Midbrain (tissue), 1 donor: ENCODE measurements at regions not wholly inside any gene's neighbourhood (a gene's known extent, or its start where the extent isn't known, plus 50 kb on each side); places are given as distances from the start of the nearest gene placed in this dataset.

Experiments used
- DNase-seq: peaks from one replicate; lab custom pipeline; 2025; lab: John Stamatoyannopoulos, UW

DNA sequence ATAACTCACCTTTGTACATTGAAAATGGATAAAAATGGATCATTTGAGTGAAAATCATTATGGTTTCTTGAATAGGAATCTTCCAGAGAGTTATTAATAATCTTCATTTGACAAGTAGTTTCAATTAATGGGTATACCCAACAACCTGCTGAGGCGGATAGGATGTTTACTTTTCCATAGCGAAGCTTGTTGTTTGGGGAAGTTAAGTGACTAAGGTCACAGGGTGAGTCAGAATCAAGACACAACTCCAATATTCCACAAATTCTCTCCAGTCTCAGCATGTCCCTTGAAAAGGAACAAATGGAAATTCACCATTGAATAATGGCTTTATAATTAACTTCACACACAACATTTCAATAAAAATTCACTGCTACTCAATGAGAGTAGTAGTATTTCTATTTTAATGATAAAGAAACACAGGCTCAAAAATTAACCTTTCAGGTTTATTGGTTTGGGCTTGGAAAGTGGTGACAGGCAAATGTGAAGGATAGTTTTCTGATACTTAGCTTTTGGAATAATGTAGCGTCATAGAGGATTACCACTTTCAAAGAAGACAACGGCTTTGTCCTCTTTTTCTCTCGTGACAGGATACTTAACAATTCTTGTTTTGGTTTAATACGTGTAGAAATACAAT lies 211.3 kb downstream of the GPD2 start:
- DNase-seq = no peak

DNA sequence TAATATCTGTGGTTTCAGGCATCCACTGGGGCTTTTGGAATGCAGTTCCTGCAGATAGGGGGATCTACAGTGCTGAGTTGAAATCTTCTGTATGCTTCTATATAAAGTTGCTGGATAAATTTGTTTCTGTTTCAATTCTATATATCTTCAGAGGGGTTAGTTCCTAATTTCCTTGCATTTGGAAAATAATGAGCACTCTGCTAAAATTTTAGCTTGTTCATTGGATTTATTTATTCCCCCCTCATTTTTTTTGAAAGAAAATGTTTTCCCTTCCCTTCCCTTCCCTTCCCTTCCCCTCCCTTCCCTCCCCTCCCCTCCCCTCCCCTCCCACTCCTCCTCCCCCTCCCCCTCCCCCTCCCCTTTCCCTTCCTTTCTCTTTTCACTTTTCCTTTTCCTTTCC lies 212.3 kb downstream of the GPD2 start:
- DNase-seq = no peak

DNA sequence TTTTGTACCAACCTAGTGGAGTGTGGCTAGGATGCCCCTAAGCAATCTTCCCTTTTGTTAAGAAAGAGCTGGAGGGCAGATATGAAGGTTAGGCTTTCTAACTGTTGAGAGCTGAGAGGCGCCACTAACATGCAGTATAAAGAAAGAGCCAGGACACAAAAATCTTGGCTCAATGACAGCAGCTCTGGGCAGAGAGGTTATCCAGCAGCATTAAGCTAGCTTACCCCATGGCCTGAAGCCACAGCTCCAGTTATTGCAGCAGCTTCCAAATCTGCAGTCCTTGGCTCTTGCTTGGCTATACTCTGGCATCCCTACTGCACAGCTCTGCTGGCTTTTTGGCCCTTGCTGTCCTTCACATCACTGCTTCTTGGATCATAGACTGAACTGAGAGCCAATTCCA lies 213.4 kb downstream of the GPD2 start:
- DNase-seq = no peak

DNA sequence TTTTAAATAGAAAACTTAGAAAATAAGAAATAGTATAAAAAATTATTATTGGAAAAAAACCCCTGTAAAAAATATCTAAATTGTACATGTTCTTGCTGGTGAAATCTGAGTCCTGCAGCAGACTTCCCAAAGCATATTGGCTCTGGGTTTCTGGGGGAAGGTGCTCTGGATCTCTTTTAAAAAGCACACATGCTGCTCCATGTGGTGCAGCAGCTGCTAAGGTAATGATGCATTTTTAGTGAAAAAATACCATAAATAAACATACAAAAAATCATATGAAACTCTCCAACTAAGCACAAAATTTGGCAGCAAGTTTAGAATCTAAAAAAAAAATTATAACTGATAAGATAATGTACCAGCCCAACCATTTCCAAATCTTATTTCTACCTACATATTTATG lies 216.5 kb downstream of the GPD2 start:
- no peak for DNase-seq

DNA sequence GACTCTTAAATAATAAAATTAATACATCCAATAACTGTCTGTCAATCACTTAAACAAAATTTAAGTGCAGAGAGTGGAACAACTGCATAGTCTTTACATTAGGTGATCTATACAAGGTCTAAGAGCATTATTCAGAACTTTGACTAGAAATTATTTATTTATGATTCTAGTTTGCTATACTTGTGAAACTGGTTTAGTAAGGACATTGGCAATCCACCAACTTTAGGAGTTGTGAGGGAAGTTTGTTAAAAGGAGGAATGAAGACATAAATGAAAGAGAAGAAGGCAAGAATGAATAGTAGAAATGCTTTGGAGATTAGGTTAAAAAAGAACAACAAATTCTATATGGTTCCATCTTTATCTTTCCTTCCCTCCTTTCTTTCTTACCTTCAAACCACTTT lies 217.5 kb downstream of the GPD2 start:
- no peak for DNase-seq

DNA sequence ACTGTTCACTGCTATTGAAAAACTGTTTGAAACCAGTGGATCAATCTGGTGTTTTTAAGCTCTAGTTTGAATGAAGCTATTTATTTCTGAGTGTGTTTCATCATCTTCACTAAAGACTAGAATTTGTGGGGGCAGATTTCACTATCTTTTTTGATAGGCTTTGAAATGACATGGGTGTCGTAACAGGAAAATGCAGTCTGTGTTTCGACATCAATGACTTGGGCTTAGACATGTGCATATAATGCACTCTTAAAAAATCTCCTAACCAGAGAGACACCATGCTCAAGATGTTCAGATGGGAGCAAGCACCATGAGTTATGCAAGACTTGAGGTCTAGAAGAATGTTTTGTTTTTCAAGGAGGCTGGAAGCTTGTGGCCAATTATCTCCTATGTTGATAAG lies 221.6 kb downstream of the GPD2 start:
- DNase-seq = no peak

DNA sequence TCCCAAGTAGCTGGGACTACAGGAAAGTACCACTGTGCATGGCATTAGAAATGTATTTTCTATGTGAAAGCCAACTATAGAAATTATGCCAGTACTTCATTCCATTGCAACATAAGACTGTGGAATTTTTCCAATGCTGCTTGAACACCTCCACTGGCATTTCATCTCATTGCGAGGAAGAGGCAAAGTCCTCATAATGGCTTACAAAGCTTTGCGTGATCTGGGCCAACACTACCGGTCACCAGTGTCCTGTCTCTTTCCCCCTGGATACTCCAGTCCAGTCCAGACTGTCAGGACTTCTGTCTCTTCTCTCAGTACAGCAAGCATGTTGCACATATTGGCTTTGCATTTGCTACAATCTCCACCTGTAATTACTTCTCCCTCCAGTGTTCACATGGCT lies 223.5 kb downstream of the GPD2 start:
- DNase-seq = no peak

DNA sequence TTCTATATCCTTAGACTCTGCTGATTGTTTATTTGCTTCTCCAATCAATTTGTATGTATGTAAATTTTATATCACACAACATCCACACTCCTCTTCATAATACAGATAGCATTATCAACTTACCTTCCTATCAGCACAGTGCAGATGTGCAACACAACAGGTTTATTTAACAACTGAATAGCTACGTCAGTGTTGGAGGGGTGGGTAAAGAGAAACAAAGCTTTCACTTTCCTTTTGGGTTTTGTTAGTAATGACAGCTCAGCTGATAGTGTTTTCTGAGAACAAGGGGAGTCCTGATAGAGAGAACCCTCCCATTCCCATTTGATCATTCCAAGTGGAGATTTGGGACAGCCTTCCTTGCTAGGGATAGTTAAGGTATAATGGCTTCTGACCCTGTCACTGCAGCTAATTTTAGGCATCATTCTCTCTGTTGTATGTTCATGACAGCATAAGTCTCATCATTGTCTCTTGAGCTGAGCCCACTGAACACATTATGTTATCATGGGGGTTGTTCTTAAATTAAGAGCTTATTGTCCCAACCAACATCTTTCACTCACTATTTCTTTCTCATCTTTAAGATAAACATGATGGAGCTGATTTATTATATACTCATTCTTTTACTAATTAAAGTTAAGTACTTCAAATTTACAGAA lies 227.7 kb downstream of the GPD2 start:
- DNase-seq = no peak

DNA sequence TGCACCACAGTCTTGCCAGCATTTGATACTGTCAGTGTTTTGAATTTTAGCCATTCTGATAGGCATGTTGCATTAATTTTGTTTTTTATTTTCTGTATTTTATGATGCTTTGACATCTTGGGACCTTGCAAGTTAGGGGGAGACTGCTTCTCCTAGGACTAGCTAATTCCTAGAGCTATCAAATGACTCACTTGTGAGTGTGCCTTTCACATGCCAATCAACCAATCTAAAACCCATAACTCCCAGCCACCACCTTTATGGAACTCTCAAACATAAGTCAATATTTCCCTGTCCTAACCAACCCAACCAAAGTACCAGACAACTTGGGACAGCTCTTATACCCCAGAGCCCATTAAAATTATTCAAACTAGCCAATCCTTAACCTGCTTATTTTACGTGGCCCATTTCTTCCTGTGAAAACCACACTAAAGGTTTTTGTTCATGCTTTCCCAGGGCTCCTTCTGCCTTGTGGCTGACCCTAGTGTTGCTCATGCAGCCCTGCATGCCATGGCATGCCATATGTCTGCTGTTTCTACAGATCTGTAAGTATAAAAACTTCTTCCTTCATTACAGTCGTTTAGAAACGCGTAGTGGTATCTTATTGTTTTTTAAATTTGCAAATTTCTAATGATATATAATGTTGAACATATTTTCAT lies 230.1 kb downstream of the GPD2 start:
- no peak for DNase-seq

DNA sequence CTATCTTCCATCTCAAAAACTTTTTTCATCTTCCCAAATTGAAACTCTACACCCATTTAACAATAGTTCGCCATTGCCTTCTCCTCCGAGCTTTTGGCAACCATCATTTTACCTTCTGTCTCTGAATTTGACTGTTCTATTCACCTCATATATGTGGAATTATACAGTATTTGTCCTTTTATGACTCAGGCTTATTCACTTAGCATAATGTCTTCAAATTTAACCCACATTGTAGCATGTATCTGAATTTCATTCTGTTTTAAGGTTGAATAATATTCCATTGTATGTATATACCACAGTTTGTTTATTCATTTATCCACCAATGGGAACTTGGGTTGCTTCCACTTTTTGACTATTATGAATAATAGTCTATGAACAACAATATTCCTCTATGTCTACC lies 233.9 kb downstream of the GPD2 start:
- DNase-seq = no peak

DNA sequence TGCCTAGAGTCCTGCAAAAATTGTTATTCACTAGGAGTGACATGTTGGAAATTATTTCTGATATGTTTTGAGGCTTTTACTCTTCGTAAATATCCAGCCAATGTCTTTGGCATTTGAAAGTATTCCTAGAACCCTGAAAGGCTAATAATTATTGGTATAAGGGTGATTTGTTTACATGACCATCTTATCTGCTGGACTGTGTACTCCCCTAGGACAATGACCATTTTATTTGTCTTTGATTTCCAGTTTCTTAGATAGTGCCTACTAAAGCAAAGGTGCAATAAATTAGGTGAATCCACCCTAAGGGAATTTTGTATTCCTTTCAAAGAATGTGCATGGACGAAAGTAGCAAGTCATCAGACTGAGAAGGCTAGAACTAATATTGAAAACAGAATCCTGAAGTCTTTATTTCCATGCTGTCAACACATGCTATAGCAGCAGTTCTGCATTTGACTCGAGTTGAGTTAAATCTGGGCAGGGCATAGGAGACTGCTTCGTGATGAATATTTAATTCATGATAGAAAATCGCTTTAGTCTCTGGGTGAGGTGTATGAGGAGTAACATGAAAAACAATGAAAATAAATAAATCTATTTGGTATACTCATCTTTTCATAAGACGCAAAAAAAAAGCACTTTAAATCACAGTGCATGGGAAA lies 235.7 kb downstream of the GPD2 start:
- no peak for DNase-seq

DNA sequence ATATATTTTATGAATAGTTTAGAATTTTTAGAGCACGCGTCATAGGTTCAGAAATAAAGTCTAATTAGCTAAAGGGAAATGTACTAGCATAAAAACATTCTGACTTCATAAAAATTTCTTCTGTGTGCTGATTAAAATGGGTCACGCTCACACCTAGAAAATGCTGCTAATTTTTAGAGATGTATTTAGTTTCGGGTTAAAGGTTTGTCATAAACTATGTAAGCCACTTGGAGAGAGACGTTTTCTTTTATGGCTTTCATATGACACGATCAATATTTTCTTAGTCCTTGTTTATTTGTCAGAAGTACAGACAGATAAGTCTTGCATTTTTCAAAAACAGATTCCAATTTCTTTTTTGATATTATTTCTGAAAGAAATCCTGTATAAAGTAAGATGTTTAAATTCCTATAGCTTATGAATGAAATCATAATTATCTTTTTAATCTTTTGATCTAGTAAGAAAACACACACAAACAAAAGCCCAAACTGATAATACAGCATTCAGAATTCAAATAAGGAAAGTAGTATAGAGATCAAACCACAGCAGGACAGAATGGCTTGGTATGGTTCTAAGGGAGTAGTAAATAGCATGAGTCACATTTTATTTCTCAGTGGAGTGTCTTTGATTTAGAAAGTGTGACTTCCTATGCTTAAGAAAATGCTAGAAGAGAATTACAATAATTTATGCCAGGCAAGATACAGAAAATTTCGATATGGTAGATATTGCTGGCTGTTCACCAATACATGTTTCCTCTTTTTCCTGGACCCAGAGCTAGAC lies 236.6 kb downstream of the GPD2 start:
- DNase-seq = no peak

DNA sequence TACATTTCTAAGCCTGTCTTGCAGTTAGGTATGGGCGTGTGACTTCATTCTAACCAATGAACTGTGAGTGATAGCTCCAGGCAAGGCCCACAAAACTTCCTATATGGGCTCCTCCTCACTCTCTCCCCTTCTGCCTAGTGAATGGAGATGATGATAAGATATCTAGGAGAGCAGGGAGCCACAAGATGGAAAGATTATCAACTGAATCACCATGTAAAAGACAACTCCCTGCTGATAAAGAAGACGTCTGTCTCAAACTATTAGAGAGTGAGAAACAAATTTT lies 237.1 kb downstream of the GPD2 start:
- no peak for DNase-seq

DNA sequence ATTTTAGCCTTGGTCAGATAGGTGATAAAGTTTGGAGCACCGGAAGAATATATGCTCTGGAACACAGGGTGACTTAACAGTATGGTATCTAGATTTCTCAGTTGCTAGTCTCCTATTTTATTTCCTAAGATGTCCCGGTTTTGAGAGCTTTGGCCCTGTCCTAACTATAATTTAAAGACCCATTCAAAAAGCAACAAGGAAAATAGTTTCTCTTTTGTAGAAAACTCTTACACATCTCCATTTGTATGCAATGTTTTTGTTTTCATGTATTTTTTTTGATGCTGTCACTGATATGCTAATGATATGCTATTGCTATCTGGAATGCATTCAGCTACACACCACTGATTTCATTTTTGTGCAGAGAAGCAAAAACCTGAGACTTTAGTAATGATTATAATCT lies 237.8 kb downstream of the GPD2 start:
- no peak for DNase-seq

DNA sequence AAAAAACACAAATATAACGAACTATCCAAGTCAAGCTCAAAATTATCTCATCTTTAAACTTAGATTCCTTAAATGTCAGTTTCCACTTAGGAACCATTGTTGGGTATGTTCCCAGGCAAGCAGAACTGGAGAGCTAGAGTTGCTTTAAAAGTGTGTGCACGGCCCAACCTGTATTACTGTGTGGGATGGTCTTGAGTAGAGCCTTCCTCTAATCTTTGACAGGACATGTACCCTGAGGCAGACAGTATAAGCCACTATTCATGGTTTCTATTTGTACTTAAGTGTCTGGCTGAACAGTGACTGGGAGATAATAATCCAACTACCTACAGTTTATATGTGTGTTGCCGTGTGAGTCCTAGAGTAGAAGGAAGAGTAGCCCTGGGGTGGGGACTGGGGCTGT lies 239.7 kb downstream of the GPD2 start:
- DNase-seq = no peak

DNA sequence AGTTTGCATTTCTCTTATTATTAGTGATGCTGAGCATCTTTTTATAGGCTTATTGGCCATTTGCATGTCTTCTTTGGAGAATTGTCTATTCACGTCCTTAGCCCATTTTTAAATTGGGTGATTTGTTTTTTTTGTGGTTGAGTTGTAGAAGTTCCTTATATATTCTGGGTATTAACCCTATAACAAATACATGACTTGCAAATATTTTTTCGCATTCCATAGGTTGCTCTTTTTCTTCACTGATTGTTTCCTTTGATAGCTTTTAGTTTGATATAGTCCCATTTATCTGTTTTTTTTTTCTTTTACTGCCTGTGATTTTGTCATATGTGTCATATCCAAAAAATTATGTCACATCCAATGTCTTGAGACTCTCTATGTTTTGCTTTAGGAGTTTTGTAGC lies 243.6 kb downstream of the GPD2 start:
- DNase-seq = no peak

DNA sequence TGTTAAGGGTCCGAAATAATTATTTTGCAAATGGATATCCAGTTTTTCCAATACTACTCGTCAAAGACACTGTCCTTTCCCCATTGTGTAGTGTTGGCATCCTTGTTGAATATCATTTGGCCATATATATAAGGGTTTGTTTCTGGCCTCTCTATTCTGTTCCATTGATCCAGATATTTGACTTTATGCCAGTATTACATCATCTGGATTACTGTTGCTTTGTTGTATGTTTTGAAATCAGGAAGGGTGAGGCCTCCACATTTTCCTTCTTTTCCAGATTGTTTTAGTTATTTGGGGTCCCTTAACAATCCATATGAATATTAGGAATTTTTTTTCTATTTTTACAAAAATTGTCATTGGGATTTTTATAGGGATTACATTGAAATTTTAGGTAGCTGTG lies 244.1 kb downstream of the GPD2 start:
- DNase-seq = no peak

DNA sequence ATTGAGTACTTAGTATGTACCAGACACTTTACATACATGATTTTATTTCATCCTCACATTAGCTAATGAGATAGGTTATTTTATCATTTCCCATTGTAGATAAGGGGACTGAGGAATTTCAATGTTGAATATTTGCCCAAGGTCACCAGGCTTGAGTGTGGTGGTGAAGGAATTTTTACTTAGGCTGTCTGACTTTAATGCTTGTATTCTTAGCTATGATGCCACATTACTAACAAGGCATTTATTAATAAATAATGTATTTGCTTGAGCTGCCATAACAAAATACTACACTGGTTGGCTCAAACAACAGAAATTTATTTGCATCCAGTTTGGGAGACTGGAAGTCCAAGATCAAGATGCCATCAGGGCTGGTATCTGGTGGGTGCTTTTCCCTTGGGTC lies 250.9 kb downstream of the GPD2 start:
- DNase-seq = no peak

DNA sequence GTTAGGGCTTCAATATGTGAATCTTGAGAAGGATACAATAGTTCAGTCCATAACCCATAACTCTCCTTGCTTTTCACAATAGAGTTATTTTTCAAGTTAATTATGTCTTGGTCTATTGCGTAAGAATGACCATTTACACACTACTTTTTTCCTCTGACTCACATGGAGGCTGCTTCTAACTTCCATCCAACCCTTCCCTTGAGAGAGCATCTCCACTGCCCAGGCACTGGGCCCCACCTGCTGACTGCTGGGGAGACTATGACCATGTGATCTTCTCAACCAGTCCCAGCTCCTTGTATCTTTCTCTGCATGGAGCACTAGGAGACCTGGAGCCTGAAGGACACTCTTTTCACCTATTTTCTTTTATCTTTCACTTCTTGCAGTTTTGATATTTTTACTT lies 251.5 kb downstream of the GPD2 start:
- DNase-seq = no peak

DNA sequence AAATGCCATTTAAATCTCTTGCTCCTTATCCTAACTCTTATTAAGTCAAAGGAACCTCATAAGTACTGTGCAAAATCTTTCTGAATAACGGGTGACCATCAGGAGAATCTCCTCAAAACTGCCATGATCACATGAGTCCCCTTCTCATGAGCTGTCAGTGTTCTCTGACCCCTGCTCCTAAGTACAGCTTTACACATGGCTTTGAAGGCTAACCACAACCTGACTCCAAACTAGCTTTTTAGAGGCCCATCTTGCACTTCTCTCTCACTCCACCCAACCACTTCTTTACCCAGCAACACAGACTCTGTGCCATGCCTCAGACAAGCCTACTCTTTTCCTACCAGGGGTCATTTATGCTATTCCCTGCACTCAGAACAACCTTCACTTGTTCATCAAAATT lies 253.8 kb downstream of the GPD2 start:
- no peak for DNase-seq

DNA sequence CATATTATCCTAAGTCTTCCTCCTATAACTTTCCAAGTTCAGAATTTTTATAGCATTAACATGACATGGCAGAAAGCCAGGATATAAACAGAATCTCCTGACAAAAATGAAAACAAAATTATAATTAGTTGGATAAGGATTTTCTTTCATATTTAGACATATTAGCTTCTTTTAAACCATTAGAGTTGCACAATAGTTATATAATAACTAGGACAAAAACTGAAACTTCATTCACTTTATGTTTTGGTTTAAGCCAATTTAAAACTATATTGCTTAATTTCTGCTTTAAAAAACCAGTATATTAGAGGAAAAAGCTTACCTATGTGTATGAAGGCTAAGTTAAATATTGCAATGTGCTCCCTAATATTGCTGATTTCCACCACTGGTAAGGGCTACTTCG lies 254.8 kb downstream of the GPD2 start:
- DNase-seq = no peak

DNA sequence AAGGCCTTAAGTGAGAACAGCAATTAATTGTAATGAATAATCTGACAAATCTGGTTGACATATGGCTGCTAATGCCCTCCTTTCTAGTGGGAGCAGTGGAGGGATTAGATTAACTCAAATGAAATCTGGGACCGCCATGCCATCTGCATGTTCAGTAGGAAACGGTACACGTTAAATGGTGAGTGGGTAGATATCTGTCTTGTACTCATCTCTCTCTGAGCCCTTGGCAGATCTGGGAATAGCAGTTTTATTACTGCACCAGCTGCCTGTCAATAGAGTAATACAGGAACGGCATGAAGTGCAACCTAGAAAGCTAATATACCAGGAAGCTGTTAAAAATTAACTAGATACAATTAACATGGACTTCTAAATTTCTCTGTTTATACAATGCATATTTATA lies 258.8 kb downstream of the GPD2 start:
- no peak for DNase-seq

DNA sequence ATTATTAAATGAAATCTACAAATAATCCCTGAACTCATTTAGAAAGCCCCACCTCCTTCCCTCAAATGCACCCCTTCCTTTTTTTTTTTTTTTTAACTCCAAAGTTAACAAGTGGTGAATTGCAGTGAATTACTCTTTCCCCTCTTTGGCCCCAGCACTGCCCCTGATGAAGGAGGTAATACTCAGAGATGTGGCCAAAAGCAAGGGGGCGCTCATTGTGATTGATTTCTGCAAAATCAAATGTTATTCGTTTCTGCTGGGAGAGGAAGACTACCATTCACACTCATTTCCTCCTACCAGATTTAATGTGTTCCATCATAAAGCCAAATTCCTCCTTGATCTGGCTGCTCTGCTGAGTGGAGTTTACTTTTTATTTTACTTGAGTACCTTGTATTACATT lies 259.4 kb downstream of the GPD2 start:
- no peak for DNase-seq
